ENCODE measurements at regions not wholly inside any gene's neighbourhood (a gene's known extent, or its start where the extent isn't known, plus 50 kb on each side); places are given as distances from the start of the nearest gene placed in this dataset.
"Not testable (repeated sequence)": the region's sequence is repeated elsewhere in the genome, so short reads cannot be mapped to it uniquely, and the experiment has no call there.

DNA sequence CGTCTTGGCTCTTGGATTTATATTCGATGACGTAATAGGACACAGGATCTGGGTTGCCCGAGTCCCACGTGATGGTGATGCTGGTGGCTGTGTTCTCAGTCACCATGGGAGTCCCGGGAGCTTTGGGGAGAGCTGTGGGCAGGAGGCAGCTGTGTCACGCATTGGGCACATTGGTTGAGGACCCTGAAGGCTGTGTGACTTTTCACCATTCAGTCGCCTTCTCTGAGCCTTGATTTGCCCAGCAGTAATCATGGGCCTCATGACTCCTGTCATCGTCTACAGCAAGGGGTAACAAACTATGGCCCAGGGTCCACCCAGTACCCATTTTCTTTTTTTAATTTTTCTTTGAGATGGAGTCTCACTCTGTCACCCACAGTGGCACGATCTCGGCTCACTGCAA, 96.3 kb downstream of the PTPRS start:
- ATAC-seq (no peak), DNase-seq (no peak)
- no peaks in the 10 kb centered on the region for H3K36me3 Mint-ChIP-seq (ENCODE audit: low read depth)
- ChIA-PET CTCF (no interaction called here), POLR2A (no interaction called here)
- intact Hi-C loops (cut with micrococcal nuclease): no loop called here
- H3K4me3 Mint-ChIP-seq: no peak overlapping the region
- H3K27me3 Mint-ChIP-seq: peaks cover 3% of the 10 kb centered on the region
- peaks cover 10% of the 10 kb centered on the region for H3K4me1 Mint-ChIP-seq (ENCODE audit: low read depth)
- no peak for TF ChIP-seq CTCF (IDR thresholded peaks at IDR 0.05)
- H3K9me3 Mint-ChIP-seq: no peaks in the 10 kb centered on the region
- H3K27ac Mint-ChIP-seq: no peak overlapping the region

GRCh38 chr19:5243878-5244277, 96.7 kb downstream of the PTPRS start:
- Mint-ChIP-seq H3K27me3 (peaks cover 3% of the 10 kb centered on the region), H3K36me3 (ENCODE audit: low read depth) (no peaks in the 10 kb centered on the region), H3K27ac (no peak overlapping the region), H3K4me3 (no peak overlapping the region), H3K4me1 (ENCODE audit: low read depth) (peaks cover 10% of the 10 kb centered on the region), H3K9me3 (no peaks in the 10 kb centered on the region)
- DNase-seq (no peak), ATAC-seq (no peak)
- CTCF ChIA-PET: no interaction called here
- intact Hi-C loops (cut with micrococcal nuclease): no loop called here
- POLR2A ChIA-PET: no interaction called here
- no peak for TF ChIP-seq CTCF (IDR thresholded peaks at IDR 0.05)

GRCh38 chr19:5241896-5242295, 98.7 kb downstream of the PTPRS start:
- ATAC-seq; POLR2A ChIA-PET; H3K27me3 Mint-ChIP-seq; H3K4me3 Mint-ChIP-seq; H3K36me3 Mint-ChIP-seq (ENCODE audit: low read depth); H3K4me1 Mint-ChIP-seq (ENCODE audit: low read depth); DNase-seq; H3K9me3 Mint-ChIP-seq; CTCF ChIA-PET; H3K27ac Mint-ChIP-seq; intact Hi-C loops (cut with micrococcal nuclease): not testable (repeated sequence)

DNA sequence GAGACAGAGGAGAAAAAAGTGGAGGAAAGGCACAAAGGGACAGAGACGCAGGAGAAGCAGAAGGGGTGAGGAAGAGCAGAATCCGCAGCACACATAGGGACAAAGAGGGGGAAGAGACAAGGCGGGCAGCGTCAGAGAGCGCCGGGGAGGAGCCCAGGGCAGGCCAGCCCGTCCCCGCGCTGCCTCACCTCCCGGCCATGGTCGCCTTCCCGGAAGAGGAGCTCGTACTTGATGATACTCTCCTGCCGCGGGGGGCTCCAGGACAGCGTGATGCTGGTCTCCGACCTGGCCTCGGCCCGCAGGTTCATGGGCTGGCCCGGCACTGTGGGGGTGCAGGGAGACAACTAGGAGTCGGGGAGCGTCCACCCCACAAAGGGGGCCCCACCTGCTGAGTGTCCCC, 100.6 kb downstream of the PTPRS start:
- Mint-ChIP-seq H3K36me3 (ENCODE audit: low read depth) (no peaks in the 10 kb centered on the region), H3K27me3 (no peaks in the 10 kb centered on the region), H3K4me3 (no peak overlapping the region), H3K4me1 (ENCODE audit: low read depth) (no peaks in the 10 kb centered on the region), H3K9me3 (no peaks in the 10 kb centered on the region), H3K27ac (no peak overlapping the region)
- DNase-seq (no peak), ATAC-seq (no peak)
- intact Hi-C loops (cut with micrococcal nuclease): no loop called here
- TF ChIP-seq CTCF (IDR thresholded peaks at IDR 0.05): no peak
- POLR2A ChIA-PET: no interaction called here
- CTCF ChIA-PET: no interaction called here

- DNase-seq (no peak), ATAC-seq (no peak)
- no peak overlapping the region for H3K27ac Mint-ChIP-seq
- H3K36me3 Mint-ChIP-seq (ENCODE audit: low read depth): no peaks in the 10 kb centered on the region
- POLR2A ChIA-PET: no interaction called here
- no peaks in the 10 kb centered on the region for H3K4me1 Mint-ChIP-seq (ENCODE audit: low read depth)
- intact Hi-C loops (cut with micrococcal nuclease): no loop called here
- H3K9me3 Mint-ChIP-seq: no peaks in the 10 kb centered on the region
- H3K4me3 Mint-ChIP-seq: no peak overlapping the region
- no peaks in the 10 kb centered on the region for H3K27me3 Mint-ChIP-seq
- no peak for TF ChIP-seq CTCF (IDR thresholded peaks at IDR 0.05)
- CTCF ChIA-PET: no interaction called here
These were observed 101.9 kb downstream of the PTPRS start for GRCh38 chr19:5238700-5239099.

GRCh38 chr19:5237939-5238480, 102.6 kb downstream of the PTPRS start:
- H3K36me3 Mint-ChIP-seq (ENCODE audit: low read depth): no peaks in the 10 kb centered on the region
- CTCF ChIA-PET: no interaction called here
- no peak overlapping the region for H3K4me3 Mint-ChIP-seq
- H3K27me3 Mint-ChIP-seq: no peaks in the 10 kb centered on the region
- intact Hi-C loops (cut with micrococcal nuclease): no loop called here
- no peaks in the 10 kb centered on the region for H3K9me3 Mint-ChIP-seq
- no peak for TF ChIP-seq CTCF (IDR thresholded peaks at IDR 0.05)
- no peaks in the 10 kb centered on the region for H3K4me1 Mint-ChIP-seq (ENCODE audit: low read depth)
- no peak overlapping the region for H3K27ac Mint-ChIP-seq
- ATAC-seq (no peak), DNase-seq (no peak)
- POLR2A ChIA-PET: no interaction called here

Measured in activated CD8-positive, alpha-beta T cell treated with anti-CD3 and anti-CD28 coated beads for 36 hours (primary cell).